ENCODE measurements at regions not wholly inside any gene's neighbourhood (a gene's known extent, or its start where the extent isn't known, plus 50 kb on each side); places are given as distances from the start of the nearest gene placed in this dataset.

DNA sequence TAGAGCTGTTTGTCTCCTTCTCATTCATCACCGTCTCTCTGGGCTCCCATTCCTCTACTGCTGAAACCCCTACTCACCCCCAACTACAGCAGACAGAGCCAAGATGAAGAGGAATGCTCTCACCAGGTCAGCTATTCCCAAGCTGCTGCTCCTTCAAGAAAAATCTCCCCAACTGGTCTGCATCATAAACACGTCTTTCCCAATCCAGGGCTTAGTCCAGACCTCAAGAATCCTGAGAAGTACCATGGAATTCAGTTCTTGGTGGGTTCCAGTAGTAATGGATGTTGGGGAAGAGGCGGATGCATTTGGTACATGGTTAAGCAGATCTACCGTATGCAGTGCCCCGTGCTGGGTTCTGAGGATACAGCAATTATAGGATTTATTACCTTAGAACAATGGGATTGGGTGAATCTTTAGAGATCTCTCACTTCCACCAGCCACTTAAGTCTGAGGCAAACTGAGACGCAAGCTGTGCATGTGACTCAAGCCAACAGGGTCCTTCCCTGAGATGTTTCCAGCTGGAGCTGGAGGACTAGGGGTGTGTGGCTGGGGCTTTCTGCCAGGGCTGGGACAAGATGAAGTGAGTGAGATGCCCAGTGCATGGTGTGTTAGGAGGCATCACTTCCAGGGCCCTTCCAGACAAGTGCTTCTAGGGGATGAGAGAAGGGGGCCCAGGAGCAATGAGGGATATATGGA is 232.7 kb upstream of the CDH5 start:
- DNase-seq, result no peak

DNA sequence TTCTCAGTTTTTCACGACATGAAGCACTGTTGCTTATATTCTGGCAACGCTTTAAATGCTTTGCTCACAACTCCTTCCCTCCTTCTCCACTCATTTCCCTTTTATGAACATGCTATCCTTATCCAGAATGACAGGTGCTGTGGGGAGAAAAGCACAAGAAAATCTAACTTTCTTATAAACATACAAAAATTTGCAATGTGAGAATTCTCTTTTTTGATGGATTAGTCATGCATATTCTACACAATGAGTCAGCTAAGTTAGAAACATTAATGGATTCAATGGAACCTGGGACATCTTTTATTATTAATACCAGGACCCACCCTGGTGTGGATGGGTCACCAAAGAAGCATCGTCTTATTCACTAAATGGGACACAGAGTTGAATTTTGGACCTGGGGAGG is 234.6 kb upstream of the CDH5 start:
- no peak for DNase-seq

DNA sequence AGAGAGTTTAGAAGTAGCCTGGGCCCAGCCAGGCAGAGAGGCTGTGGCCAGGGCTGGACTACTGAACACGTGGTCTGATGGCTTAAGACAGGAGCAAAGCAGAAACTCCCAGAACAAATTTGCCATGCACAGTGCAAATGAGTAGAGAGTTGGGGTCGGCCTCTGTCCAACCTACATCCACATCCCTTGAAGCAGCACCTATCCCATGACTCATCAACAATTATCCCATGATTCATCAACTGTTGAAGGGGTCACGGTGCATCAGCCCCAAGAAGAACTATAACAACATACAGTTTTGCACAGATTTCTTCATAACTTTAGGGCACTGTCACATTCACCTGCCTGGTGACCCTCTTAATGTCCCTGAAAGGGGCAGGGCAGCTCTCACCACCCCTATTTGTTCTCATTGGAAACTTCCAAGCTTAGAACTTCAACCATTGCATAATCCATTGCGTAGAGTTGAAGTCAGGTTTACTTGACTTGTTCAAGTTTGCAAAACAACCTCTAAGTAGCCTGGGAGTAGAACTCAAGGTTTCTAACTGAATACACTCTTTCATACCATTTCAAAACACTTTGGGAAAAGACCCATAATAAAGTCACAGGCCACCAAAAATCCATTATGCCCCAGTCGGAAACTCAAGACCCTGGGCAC is 235.2 kb upstream of the CDH5 start:
- DNase-seq, result no peak

DNA sequence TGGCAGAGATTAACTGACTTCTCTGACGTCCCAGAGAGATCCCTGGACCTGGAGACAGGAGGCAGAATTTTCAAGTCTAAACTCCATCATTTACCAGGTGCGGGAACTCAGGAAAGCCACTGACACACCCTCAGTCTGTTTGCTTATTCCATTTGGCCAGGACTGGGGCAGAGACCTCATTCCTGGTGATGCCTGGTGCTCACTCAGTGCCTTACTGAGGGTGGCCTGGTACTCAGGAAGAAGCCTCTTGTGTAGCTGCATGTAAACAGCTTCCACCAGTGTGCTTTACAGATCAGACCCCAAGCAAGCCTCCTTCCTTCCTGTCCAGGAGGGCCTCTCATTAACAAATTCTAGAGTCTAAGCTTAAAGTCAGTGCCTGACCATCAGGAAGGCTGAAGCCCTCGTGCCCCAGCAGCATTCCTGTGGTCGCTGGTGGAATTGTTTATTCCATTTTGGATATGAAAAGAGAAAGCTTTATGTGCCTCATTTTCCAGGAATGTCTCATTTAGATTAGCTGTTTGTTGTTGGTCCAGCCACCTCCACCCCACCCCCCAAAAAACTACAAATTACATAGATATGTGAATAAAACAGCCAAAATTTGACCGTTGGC is 236.1 kb upstream of the CDH5 start:
- no peak for DNase-seq

DNA sequence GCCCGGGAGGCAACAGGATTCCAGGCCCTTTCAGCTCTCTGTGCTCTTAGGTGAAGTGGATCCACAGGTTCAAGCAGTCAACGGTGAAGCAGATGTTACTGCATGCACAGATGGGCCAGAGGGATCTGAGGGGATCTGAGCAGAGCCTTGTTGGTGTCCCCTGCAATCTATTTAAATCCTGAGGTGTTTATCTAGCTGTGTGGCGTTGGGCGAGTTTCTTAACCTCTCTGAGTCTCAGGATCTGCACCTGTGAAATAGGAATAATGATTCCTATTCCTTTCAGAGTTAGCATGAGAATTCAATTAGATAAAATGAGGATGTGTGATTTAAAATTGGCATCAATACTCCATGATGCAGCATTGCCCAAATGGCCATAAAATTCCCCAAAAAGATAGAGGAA is 237.3 kb upstream of the CDH5 start:
- no peak for DNase-seq

DNA sequence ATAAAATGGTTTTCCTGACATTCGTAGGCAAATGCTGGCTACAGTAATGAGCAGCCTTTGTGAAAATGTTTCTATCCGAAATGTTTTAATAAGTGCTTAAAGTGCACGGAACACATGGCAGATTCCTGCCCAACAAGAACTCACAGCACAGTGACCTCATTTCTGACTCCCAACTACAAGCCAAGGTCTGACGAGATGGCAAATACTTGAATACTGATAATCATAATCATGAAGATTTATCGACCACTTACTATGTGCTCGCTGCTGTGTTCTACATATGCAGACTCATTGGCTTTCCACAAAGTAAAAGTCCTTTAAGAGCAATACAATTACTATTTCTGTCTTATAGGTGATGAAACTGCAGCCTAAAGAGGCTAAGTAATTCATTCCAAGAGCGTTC is 238.1 kb upstream of the CDH5 start:
- DNase-seq, result no peak

DNA sequence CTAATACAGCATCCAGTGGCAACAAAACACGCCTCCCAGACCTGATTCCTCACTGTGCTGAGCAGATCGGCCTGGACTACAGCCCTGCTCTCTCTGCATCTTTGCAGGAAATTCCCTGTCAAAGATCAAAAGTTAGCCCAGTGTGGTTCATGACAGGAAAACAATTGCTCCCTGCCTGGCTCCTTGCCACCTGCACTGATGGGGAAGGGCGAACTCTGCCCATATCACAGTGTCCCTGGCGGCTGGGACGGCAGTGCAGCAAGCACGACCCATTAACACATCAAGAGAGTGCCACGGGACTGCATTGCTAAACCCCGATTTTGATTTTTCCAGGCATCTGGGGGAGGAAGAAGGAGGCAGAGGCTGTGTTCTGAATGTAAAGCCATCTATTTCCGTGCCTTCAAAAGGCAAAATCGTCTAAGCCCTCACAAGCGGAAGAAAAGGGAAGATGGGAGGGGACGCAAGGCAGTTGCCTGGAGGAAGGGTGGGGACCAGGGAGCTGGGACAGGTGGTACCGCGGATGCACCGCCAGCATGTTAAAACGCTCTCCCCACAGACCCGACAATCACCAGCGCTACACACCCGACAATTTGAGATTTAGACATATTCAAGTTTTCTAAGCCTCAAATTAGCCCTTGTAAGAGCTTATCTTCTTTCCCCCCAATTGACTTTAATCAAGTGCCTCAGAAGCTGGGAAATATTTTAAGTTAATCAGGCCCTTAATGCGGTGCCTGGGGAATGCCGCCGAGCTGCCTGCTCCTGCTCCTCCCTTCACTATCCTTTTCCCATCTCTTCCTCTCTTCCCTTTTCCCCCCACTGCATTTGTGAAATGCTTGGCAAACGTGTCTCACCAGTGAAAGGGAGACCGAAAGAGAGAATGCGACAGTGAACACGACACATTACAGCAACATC is 238.8 kb upstream of the CDH5 start:
- DNase-seq, result no peak

DNA sequence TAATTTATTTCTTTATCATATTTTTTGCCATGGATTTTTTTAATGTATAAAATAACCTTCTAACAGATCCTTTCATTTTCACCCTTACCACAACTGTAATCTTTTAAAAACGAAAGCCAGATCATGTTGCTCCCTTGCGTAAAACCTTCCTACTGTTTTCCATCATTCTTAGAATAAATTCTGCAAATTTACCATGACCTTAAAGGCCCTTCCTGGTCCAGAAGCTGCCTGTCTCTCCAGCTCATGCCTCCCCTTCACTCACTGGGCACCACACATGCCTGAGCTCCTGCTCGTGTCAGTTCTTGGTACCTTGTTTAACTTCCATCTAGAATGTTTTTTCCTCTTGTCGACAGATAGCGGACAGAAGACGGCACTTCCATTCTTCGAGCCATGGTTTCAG is 245.0 kb upstream of the CDH5 start:
- DNase-seq, result no peak

DNA sequence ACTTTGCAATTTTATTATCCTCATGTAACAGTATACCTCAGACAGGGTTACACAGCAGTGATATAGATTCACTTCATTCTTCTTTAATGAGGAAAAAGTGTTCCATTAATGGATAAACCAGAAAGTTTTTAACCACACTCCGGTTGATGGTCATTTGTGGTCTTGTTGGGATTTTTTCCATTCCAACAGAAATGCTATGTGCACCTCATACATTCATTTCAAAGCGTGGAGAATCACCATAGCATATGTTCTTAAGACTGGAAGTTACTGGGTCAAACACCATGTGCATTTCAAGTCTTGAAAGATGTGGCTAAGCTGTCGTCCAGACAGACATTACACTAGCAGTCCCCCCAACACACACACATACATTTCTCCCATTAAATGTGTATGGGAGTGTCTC is 245.8 kb upstream of the CDH5 start:
- DNase-seq, result no peak

DNA sequence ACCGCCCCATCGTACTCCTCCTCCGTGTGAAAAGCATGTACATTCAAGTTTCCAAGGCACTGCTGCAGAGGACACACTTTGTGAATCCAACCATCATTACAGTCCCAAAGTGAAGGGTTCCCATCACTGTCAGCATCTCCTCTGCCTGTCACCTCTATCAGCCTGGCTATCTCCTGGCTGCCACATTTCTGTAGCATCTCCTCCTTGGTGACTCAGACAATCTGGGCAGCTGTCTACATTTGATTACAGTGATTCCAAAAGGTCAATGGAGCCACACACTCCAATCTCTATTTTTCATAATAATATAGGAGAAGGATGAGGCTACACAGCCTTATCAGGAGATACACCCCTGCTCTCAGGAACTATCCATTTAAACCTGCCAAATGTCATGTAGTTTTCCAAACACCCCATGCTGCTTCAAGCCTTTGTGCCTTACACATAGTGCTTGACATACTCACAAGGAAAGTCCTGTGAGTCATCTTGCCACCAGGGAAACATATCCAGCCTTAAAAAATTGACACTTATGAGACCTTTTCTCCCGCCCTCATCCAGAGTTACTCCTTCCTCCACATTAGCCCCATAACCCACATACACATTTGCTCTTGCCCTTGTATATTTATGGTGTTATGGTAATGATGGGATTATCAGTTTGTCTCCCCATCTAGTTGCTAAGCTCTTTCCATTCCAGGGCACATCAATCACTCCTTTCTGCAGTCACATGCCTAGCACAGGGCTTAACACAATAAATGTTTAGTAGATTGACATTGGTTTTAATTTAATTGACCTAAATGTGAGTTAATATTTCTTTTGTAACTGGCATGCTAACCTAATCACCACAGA is 250.1 kb upstream of the CDH5 start:
- DNase-seq, result no peak

DNA sequence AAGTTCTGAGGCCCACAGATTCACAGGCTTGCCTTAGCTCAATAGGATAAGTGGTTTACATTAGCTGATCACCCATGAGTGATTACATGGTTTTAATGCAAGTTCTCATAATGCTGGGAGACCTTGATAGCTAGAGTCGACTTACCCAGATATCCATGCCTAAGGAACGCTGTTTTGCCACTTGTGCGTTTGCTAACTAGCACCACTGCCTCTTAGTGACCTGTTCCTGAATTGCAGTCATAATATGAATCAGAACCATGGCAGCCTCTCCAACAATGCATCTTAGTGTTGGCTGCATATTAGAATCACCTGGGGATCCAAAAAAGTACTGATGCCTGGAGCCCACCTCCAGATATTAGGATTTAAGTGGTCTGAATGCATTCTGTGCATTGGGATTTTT is 251.1 kb upstream of the CDH5 start:
- no peak for DNase-seq

DNA sequence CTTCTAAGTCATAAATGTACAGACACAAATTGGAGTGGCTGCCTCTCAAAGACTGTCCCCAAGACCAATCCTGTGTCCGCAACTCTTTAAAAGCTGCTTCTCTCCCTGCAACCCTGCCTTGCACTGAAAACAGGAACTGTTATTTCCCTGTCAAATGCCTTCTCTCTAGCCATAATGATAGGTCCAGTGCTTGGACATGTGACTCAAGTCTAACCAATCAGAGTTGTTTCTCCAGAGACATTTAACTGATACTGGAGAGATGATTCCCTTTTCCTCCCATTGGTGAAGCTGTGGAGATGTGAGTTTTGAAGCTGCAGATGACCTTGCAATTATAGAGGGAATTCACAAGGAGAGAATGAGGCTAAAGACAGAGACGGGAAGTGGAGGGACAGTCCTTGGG is 253.3 kb upstream of the CDH5 start:
- DNase-seq, result no peak

DNA sequence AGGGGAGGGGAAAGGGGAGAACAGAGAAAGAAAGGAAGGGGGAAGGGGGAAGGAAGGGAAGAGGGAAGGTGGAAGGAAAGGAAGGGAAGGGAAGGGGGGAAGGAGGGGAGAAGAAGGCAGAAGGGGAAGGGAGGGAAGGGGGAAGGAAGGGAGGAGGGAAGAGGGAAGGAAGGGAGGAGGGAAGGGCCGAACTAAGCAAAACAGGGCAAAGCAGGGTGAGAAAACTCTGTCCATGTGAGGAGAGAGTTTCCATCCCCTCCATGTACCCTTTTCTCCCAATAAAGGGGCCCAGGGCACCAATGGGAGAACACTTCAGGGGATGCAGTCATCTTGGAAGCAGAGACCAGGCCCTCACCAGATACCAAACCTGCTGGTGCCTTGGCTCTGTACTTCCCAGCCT is 256.8 kb upstream of the CDH5 start:
- DNase-seq, result no peak

DNA sequence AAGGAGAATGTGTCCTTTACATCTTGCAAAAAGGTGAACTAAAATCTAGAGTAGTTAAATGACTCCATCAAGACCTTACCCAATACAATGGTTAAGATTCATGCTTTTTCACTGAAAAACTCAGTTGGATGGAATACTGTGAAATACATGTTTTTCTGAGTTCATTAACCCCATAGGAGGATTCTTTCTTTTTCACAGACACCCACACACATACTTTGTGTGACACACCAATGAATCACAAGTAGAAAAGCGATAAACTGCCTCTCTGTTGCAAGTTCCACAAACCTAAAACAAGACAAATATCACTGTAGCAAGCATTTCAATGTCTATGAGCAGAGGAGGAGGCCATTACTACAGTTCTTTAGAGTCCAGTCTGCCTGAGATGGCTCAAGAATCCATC is 258.8 kb upstream of the CDH5 start:
- DNase-seq, result no peak

DNA sequence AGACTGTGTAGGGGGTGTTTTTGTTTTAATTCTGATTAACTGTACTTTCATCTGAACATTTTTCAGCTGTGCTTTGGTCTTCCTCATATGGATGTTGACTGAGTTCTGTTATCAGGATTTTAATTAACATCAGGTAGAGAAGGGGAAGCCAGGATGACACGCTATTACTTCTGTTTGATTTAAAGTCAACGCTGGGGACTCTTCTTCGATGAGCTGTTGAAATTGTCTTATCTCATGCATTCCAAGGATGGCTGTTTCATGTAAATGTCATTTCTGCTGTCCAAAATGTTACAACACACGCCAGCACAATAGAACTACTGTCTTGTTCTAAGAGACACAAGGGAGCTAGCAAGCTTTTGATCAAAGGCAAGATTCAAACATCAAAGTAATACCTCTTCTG is 263.3 kb upstream of the CDH5 start:
- no peak for DNase-seq

DNA sequence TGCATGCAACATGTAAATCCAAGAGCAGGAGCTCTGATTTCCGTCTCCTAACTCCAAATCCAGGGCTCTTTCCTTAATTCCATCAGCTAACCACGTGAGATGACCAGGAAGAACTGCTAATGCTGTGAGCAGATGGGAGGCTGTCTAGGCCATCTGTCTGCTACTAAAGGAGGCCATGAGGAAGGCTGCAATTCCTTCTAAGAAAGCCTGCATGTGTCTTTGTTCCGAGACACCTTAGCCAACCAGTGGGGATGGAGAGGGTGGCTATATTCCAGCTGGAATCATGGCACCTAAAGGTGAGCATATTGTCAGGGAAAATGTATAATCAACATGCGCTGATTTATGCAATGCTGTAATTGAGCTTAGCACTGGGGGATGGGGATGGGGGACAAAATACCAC is 267.2 kb upstream of the CDH5 start:
- no peak for DNase-seq

DNA sequence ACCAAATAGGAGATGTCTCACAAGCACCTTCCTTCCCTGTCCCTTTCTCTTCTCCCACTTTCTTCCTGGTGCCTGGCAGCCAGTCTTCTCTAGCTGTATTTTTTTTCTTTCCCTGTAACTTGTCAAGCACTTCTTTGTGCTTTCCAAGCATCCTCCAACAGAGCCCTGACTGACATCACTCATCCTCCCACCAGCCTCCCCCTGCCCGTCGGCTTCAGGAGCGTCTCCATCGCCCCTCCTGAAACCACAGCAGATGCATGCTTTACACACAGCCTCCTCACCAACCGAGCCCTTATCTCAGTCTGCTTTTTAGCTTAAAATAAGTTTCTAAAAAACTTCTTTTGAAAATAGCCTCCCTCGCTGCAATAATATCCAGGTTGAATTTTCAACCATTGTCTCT is 268.7 kb upstream of the CDH5 start:
- no peak for DNase-seq

DNA sequence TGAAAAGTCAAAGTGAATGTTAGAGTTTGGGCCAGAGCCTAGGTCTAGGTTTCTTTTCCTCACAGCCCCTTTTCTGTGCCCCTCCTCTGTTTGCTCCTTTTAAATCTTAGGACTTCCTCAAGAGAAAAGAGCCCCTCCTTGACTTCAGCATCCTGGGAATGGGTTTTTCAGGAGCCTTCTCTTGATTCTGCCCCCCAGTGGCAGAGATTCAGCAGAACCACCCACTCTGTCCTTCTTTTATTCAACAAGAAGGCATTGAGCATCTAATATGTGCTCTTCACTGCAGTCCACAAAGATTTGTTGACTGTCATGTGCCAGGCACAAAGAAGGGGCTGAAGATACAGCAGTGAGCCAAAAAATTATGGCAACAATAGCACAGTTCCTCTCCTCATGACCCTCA is 270.8 kb upstream of the CDH5 start:
- no peak for DNase-seq

DNA sequence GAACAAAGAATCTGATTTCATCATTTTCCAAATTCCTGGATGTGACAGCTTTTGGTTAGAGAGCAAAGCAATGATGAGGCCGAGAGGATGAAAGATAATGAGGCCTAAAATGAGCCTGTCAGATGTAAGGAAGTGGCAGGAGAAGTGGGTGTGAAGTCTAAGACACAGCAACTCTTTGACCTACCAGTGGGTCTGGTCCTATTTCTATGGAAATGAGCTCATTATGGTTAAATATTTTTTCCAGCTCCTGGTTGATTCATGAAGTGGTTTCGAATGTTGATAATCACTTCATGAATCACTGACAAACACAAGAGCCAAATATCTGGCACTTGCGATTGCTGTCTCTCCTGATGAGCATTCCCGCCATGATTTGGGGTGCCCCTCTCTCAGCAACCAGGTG is 273.3 kb upstream of the CDH5 start:
- DNase-seq, result no peak

DNA sequence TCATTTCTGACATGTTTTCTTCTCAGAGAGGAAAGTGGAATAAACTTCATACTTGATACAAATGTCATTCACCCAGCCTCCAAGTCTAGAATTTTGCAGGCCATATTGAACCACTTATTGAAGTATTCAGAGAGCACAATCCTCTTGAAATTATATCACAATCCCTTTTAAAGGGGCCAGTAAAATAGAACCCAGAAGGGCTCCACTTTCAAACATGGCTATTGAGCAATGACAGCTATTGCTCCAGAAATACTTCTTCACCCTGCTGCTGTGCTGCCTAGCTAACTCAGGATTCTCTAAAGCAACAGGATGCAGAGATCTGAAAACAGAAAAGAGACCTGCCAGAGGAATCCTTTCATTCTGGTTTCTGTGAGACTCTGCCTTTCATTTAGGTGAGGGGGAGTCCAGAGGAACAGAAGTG is 275.0 kb upstream of the CDH5 start:
- DNase-seq, result no peak

DNA sequence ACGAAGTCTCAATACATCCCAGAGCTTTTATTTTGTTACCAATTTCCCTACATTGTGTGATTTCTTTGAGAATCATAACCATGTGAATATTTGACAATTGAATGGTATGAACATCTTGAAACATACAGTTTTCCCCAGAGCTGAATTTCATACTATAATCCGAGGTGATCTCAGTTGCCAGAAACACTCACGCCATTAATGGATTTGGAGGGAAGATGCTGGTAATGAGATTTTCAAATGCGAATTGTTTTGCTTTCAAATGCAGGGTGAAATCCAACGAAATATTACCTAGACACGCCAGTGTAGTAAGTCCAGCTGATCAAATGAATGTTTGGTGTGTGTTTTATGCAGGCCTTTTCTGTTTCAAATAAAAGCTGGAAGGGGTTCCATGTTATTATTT is 277.8 kb upstream of the CDH5 start:
- no peak for DNase-seq

DNA sequence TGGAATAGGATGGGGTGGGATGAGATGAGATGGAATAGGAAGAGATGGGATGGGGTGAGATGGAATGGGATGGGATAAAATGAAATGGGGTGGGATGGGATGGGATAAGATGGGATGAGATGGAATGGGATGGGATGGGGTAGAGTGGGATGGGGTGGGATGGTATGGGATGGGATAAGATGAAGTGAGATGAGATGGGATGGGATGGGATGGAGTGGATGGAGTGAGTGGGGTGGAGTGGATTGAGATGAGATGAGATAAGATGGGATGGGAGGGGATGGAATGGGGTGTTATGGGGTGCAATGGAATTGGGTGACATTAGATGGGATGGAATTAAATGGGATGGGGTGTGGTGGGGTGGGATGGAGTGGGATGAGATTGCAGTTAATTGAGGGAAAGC is 279.2 kb upstream of the CDH5 start:
- DNase-seq, result no peak

DNA sequence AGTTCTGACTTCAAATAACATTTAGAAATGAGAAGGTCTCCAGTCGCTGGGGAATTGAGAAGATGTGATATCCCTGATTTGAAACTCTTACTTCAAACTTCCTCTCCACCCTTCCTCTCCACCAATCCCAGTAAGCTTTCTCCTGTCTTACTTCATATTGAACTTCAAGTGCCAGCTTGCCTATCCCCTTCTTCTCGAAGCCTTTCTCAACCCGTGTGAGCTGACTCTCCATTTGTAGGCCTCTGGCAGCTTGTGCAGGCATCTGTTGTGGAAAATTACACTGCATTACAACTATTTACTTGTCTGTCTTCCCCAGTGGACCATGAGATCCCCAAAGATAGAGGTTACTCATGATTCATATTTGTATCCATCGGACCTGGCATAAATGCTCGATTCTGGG is 280.8 kb upstream of the CDH5 start:
- DNase-seq, result no peak
